HG02884 (cell line): ENCODE measurements at regions not wholly inside any gene's neighbourhood (a gene's known extent, or its start where the extent isn't known, plus 50 kb on each side); places are given as distances from the start of the nearest gene placed in this dataset.

Experiments used
- ATAC-seq: cut with Tn5 transposase; IDR thresholded peaks from one replicate; pipeline ENCODE4 v1.9.1; 2021; ENCODE audit warnings: mild to moderate bottlenecking, moderate library complexity; ENCODE audit not compliant: unreplicated experiment

GRCh38 chr1:193431265-193431977 lies 245.0 kb upstream of the B3GALT2 start:
- ATAC-seq: no peak

- ATAC-seq: no peak
These were observed 241.1 kb upstream of the B3GALT2 start for GRCh38 chr1:193427524-193427923.

GRCh38 chr1:193426061-193426460 lies 239.6 kb upstream of the B3GALT2 start:
- ATAC-seq: no peak

GRCh38 chr1:193421487-193421886 lies 235.1 kb upstream of the B3GALT2 start:
- ATAC-seq: no peak

GRCh38 chr1:193419295-193419694 lies 232.9 kb upstream of the B3GALT2 start:
- ATAC-seq: no peak

- ATAC-seq: no peak
These were observed 232.3 kb upstream of the B3GALT2 start for GRCh38 chr1:193418745-193419058.

GRCh38 chr1:193417945-193418744 lies 231.7 kb upstream of the B3GALT2 start:
- ATAC-seq: peak; percentile 89

- ATAC-seq: no peak
These were observed 231.0 kb upstream of the B3GALT2 start for GRCh38 chr1:193417403-193417802.

- ATAC-seq: no peak
These were observed 230.0 kb upstream of the B3GALT2 start for GRCh38 chr1:193416226-193417024.

- ATAC-seq: no peak
These were observed 228.8 kb upstream of the B3GALT2 start for GRCh38 chr1:193415256-193415655.

GRCh38 chr1:193413376-193413775 lies 227.0 kb upstream of the B3GALT2 start:
- ATAC-seq: no peak

GRCh38 chr1:193412748-193413147 lies 226.3 kb upstream of the B3GALT2 start:
- ATAC-seq: no peak

GRCh38 chr1:193411714-193412113 lies 225.3 kb upstream of the B3GALT2 start:
- ATAC-seq: no peak

- no peak for ATAC-seq
These were observed 224.8 kb upstream of the B3GALT2 start for GRCh38 chr1:193411215-193411614.

- no peak for ATAC-seq
These were observed 222.4 kb upstream of the B3GALT2 start for GRCh38 chr1:193408782-193409293.

GRCh38 chr1:193406901-193407300 lies 220.5 kb upstream of the B3GALT2 start:
- ATAC-seq: peak; percentile 62

- no peak for ATAC-seq
These were observed 217.8 kb upstream of the B3GALT2 start for GRCh38 chr1:193404236-193404635.

GRCh38 chr1:193402977-193403376 lies 216.6 kb upstream of the B3GALT2 start:
- ATAC-seq: no peak

GRCh38 chr1:193402037-193402436 lies 215.6 kb upstream of the B3GALT2 start:
- ATAC-seq: no peak

- ATAC-seq: no peak
These were observed 207.9 kb upstream of the B3GALT2 start for GRCh38 chr1:193394336-193394735.

GRCh38 chr1:193392686-193393085 lies 206.3 kb upstream of the B3GALT2 start:
- no peak for ATAC-seq
